ENCODE measurements at regions not wholly inside any gene's neighbourhood (a gene's known extent, or its start where the extent isn't known, plus 50 kb on each side); places are given as distances from the start of the nearest gene placed in this dataset.

GRCh38 chr22:47369020-47369419 is 606.6 kb downstream of the TBC1D22A start:
- no peak overlapping the region for H3K27ac ChIP-seq (ENCODE audit: low read length in 2 of 2)
- no peaks in the 10 kb centered on the region for H3K4me1 ChIP-seq (ENCODE audit: control insufficient read depth in 2 of 2, insufficient read depth in 2 of 2, low read length in 2 of 2)
- no peak overlapping the region for H3K4me2 ChIP-seq (replicated peaks; ENCODE audit: low read depth, low read length, poor library complexity, severe bottlenecking)
- Mint-ChIP-seq H3K4me1 (no peaks in the 10 kb centered on the region), H3K27ac (no peak overlapping the region), H3K9me3 (ENCODE audit: insufficient read depth) (peaks cover 3% of the 10 kb centered on the region), H3K27me3 (peaks cover 4% of the 10 kb centered on the region), H3K4me3 (no peak overlapping the region)
- H3K27me3 ChIP-seq (replicated peaks in 1 of 4; ENCODE audit: control extremely low read depth in 1 of 4, control insufficient read depth in 3 of 4, insufficient read depth in 4 of 4, low read length in 3 of 4): no peaks in the 10 kb centered on the region
- H3K9me3 ChIP-seq (ENCODE audit: control extremely low read depth in 1 of 3, control insufficient read depth in 2 of 3, insufficient read depth in 1 of 3, low read length in 2 of 3): peaks cover 0 to 11% (median 2%) of the 10 kb centered on the region in 3 donors
- TF ChIP-seq EZH2 (IDR thresholded peaks at IDR 0.05; ENCODE audit: borderline replicate concordance, insufficient read depth, low read depth, low read length, poor library complexity, severe bottlenecking): no peak
- no peaks in the 10 kb centered on the region for H4K20me1 ChIP-seq (ENCODE audit: control insufficient read depth, insufficient read depth, low read length, poor library complexity, severe bottlenecking)
- ChIA-PET POLR2A (no interaction called here), CTCF (no interaction called here)
- no peak overlapping the region for H3K9ac ChIP-seq (ENCODE audit: low read length)
- H3K4me3 ChIP-seq (ENCODE audit: control extremely low read depth in 1 of 5, extremely low read depth in 1 of 5, insufficient read depth in 1 of 5, low read depth in 2 of 5, low read length in 4 of 5): no peak overlapping the region
- intact Hi-C loops (cut with micrococcal nuclease): no loop called here
- no peak overlapping the region for H2AFZ ChIP-seq (ENCODE audit: insufficient read depth, low read depth, low read length, poor library complexity, severe bottlenecking)
- H3K79me2 ChIP-seq (ENCODE audit: control insufficient read depth, insufficient read depth, low read length): no peaks in the 10 kb centered on the region
- H3K36me3 ChIP-seq (replicated peaks in 1 of 2; ENCODE audit: control extremely low read depth in 1 of 2, control insufficient read depth in 1 of 2, extremely low read depth in 1 of 2, insufficient read depth in 2 of 2, low read length in 1 of 2): no peaks in the 10 kb centered on the region
- ATAC-seq (ENCODE audit: low read depth): no peak
- DNase-seq: no peak
- WGBS (ENCODE audit: insufficient coverage): 85% methylated on average over 5 of the region's 8 CpGs

GRCh38 chr22:47367993-47368945 is 605.8 kb downstream of the TBC1D22A start:
- Histone ChIP-seq H3K9me3 (ENCODE audit: control extremely low read depth in 1 of 3, control insufficient read depth in 2 of 3, insufficient read depth in 1 of 3, low read length in 2 of 3) (peaks cover 0 to 8% (median 2%) of the 10 kb centered on the region in 3 donors), H2AFZ (ENCODE audit: insufficient read depth, low read depth, low read length, poor library complexity, severe bottlenecking) (no peak overlapping the region), H3K27me3 (replicated peaks in 1 of 4; ENCODE audit: control extremely low read depth in 1 of 4, control insufficient read depth in 3 of 4, insufficient read depth in 4 of 4, low read length in 3 of 4) (no peaks in the 10 kb centered on the region), H3K4me3 (ENCODE audit: control extremely low read depth in 1 of 5, extremely low read depth in 1 of 5, insufficient read depth in 1 of 5, low read depth in 2 of 5, low read length in 4 of 5) (no peak overlapping the region), H3K4me1 (ENCODE audit: control insufficient read depth in 2 of 2, insufficient read depth in 2 of 2, low read length in 2 of 2) (no peaks in the 10 kb centered on the region), H3K4me2 (replicated peaks; ENCODE audit: low read depth, low read length, poor library complexity, severe bottlenecking) (no peak overlapping the region), H3K79me2 (ENCODE audit: control insufficient read depth, insufficient read depth, low read length) (no peaks in the 10 kb centered on the region), H3K9ac (ENCODE audit: low read length) (no peak overlapping the region), H4K20me1 (ENCODE audit: control insufficient read depth, insufficient read depth, low read length, poor library complexity, severe bottlenecking) (no peaks in the 10 kb centered on the region), H3K36me3 (replicated peaks in 1 of 2; ENCODE audit: control extremely low read depth in 1 of 2, control insufficient read depth in 1 of 2, extremely low read depth in 1 of 2, insufficient read depth in 2 of 2, low read length in 1 of 2) (no peaks in the 10 kb centered on the region), H3K27ac (ENCODE audit: low read length in 2 of 2) (no peak overlapping the region)
- H3K27ac Mint-ChIP-seq: no peak overlapping the region
- no peaks in the 10 kb centered on the region for H3K4me1 Mint-ChIP-seq
- TF ChIP-seq CTCF (IDR thresholded peaks at IDR 0.05) (no peak), EZH2 (IDR thresholded peaks at IDR 0.05; ENCODE audit: borderline replicate concordance, insufficient read depth, low read depth, low read length, poor library complexity, severe bottlenecking) (no peak)
- 85% methylated on average over 18 of the region's 21 CpGs for WGBS (ENCODE audit: insufficient coverage)
- POLR2A ChIA-PET: no interaction called here
- no peak for DNase-seq
- ATAC-seq (ENCODE audit: low read depth): no peak
- CTCF ChIA-PET: no interaction called here
- intact Hi-C loops (cut with micrococcal nuclease): no loop called here
- H3K4me3 Mint-ChIP-seq: no peak overlapping the region
- peaks cover 3% of the 10 kb centered on the region for H3K9me3 Mint-ChIP-seq (ENCODE audit: insufficient read depth)
- peaks cover 4% of the 10 kb centered on the region for H3K27me3 Mint-ChIP-seq
